Fibroblast of lung (primary cell): ENCODE measurements at regions not wholly inside any gene's neighbourhood (a gene's known extent, or its start where the extent isn't known, plus 50 kb on each side); places are given as distances from the start of the nearest gene placed in this dataset.

Source experiments
- DNase-seq, 2 donors: peaks; one replicate each; pipeline versions ENCODE4 v3.0.0 to v3.0.0-alpha.2; 2010; ENCODE audit warnings: low read depth in 2 of 2
- H2AFZ ChIP-seq: 2 replicates; pipeline ENCODE4 v1.5.1; 2012; ENCODE audit warnings: low read length, control low read depth, inconsistent platforms
- H3K27ac ChIP-seq: 2 replicates; pipeline ENCODE4 v1.5.1; 2011; ENCODE audit warnings: low read length, control low read depth; ENCODE audit not compliant: insufficient read depth
- H3K27me3 ChIP-seq: 2 replicates; pipeline ENCODE4 v1.5.1; 2011; ENCODE audit warnings: mild to moderate bottlenecking, low read length; ENCODE audit not compliant: control insufficient read depth, insufficient read depth
- H3K36me3 ChIP-seq: 2 replicates; pipeline ENCODE4 v1.5.1; 2011; ENCODE audit warnings: low read length; ENCODE audit not compliant: control insufficient read depth, insufficient read depth
- H3K4me1 ChIP-seq: 2 replicates; pipeline ENCODE4 v1.5.1; 2011; ENCODE audit warnings: low read length; ENCODE audit not compliant: control insufficient read depth, insufficient read depth; ENCODE audit errors: extremely low read depth
- H3K4me2 ChIP-seq: 2 replicates; pipeline ENCODE4 v1.5.1; 2011; ENCODE audit warnings: low read length, control low read depth; ENCODE audit not compliant: insufficient read depth; ENCODE audit errors: extremely low read depth
- H3K4me3 ChIP-seq, 4 experiments: fragments of 200-600 bp in 1 of 4; sonication (generic) in 1 of 4; replicated peaks in 1 of 4; 2 replicates each; pipeline ENCODE4 v1.5.1; 2011 to 2016; ENCODE audit warnings: low read length in 4 of 4, low read depth in 3 of 4, mild to moderate bottlenecking in 3 of 4, control low read depth in 2 of 4, inconsistent platforms in 1 of 4, mixed read lengths in 1 of 4; ENCODE audit not compliant: insufficient read depth in 1 of 4; ENCODE audit errors: control extremely low read depth in 1 of 4
- H3K79me2 ChIP-seq: 2 replicates; pipeline ENCODE4 v1.5.1; 2012; ENCODE audit warnings: mild to moderate bottlenecking, low read length, inconsistent platforms; ENCODE audit not compliant: control insufficient read depth, insufficient read depth
- H3K9ac ChIP-seq: 2 replicates; pipeline ENCODE4 v1.5.1; 2011; ENCODE audit warnings: mild to moderate bottlenecking, low read length, control low read depth; ENCODE audit not compliant: insufficient read depth
- H3K9me3 ChIP-seq: 2 replicates; pipeline ENCODE4 v1.5.1; 2012; ENCODE audit warnings: low read depth, low read length; ENCODE audit not compliant: control insufficient read depth, insufficient read depth
- H4K20me1 ChIP-seq: 2 replicates; pipeline ENCODE4 v1.5.1; 2011; ENCODE audit warnings: low read length; ENCODE audit not compliant: control insufficient read depth, insufficient read depth; ENCODE audit errors: extremely low read depth
- CTCF ChIP-seq, 2 donors: IDR thresholded peaks in 1 of 2; conservative IDR thresholded peaks in 1 of 2; 1 replicate in 1 of 2; 2 replicates in 1 of 2; pipeline ENCODE4 v1.5.1; 2011 to 2012; ENCODE audit warnings: low read length in 2 of 2, control low read depth in 1 of 2, inconsistent platforms in 1 of 2, low read depth in 1 of 2, mild to moderate bottlenecking in 1 of 2
- EZH2 ChIP-seq: IDR thresholded peaks from 2 replicates; pipeline ENCODE4 v1.5.1; 2012; ENCODE audit warnings: low read length, control low read depth, mild to moderate bottlenecking; ENCODE audit errors: missing control alignments

DNA sequence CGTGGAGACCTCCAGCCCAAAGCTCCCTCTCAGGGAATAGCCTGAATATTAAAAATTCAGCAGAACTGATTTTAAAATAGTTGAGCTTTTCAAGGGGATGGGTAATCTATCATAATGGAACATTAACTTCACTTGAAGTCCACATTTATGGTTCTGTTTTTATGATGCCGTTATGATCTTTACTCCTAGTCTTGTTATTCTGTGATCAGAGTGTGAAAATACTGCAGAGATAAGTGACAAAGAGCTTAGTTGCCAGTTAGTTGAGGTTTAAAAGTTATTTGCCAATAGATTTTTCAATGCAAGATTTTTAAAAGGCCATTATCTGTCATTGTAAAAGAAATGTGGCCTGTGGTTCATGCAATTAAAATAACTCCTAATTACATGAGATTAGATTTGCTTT, 189.9 kb upstream of the RGMB start:
- Histone ChIP-seq H3K4me3 (no peak overlapping the region), H3K9ac (no peak overlapping the region), H4K20me1 (no peaks in the 10 kb centered on the region), H3K36me3 (no peaks in the 10 kb centered on the region), H3K27me3 (no peaks in the 10 kb centered on the region), H3K27ac (no peak overlapping the region), H3K9me3 (no peaks in the 10 kb centered on the region), H2AFZ (no peak overlapping the region), H3K79me2 (no peaks in the 10 kb centered on the region), H3K4me1 (peaks cover 13% of the 10 kb centered on the region), H3K4me2 (no peak overlapping the region)
- TF ChIP-seq CTCF (conservative IDR thresholded peaks at IDR 0.05 in 1 of 2, IDR thresholded peaks at IDR 0.05 in 1 of 2; ENCODE audit: low read depth in 1 of 2, low read length in 2 of 2) (no peak), EZH2 (no peak)
- DNase-seq = no peak

GRCh38 chr5:98585661-98586310, 187.7 kb upstream of the RGMB start:
- DNase-seq = peak; percentile 12 to 85

DNA sequence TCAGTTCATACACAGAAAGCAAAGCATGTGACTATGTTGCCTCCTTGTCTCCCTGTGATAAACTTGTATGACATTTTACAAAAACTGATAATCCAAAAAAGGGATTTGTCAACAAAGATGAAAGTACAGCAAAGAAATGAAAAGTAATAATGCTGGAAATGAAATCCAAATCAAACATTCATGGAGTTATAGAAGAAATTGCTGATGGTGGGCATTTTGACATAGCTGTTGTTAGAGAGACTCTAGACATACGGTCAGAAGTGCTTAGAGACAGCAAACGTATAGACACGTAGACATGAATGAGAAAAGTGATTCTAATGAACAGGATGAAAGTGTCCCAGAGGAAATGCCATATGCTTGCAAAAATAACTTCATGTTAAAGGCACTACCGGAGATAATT, 186.9 kb upstream of the RGMB start:
- DNase-seq = no peak
- TF ChIP-seq CTCF (conservative IDR thresholded peaks at IDR 0.05 in 1 of 2, IDR thresholded peaks at IDR 0.05 in 1 of 2; ENCODE audit: low read depth in 1 of 2, low read length in 2 of 2) = no peak
- no peak for TF ChIP-seq EZH2
- Histone ChIP-seq H3K4me2 (no peak overlapping the region), H3K79me2 (no peaks in the 10 kb centered on the region), H3K4me3 (no peak overlapping the region), H3K9ac (no peak overlapping the region), H4K20me1 (no peaks in the 10 kb centered on the region), H3K9me3 (no peaks in the 10 kb centered on the region), H2AFZ (no peak overlapping the region), H3K36me3 (no peaks in the 10 kb centered on the region), H3K27ac (no peak overlapping the region), H3K4me1 (peaks cover 10% of the 10 kb centered on the region), H3K27me3 (no peaks in the 10 kb centered on the region)

More at GRCh38 chr5:98585661-98586310, 187.7 kb upstream of the RGMB start:
- no peaks in the 10 kb centered on the region for H3K36me3 ChIP-seq
- no peak overlapping the region for H3K4me3 ChIP-seq
- no peak overlapping the region for H3K27ac ChIP-seq
- no peaks in the 10 kb centered on the region for H3K79me2 ChIP-seq
- H3K9ac ChIP-seq = no peak overlapping the region
- H3K27me3 ChIP-seq = no peaks in the 10 kb centered on the region
- no peaks in the 10 kb centered on the region for H3K9me3 ChIP-seq
- H2AFZ ChIP-seq = no peak overlapping the region
- no peak overlapping the region for H3K4me2 ChIP-seq
- TF ChIP-seq CTCF (conservative IDR thresholded peaks at IDR 0.05 in 1 of 2, IDR thresholded peaks at IDR 0.05 in 1 of 2; ENCODE audit: low read depth in 1 of 2, low read length in 2 of 2) (no peak), EZH2 (no peak)
- H3K4me1 ChIP-seq = peaks cover 13% of the 10 kb centered on the region
- H4K20me1 ChIP-seq = no peaks in the 10 kb centered on the region
